Endothelial cell of umbilical vein (primary cell): ENCODE measurements at regions not wholly inside any gene's neighbourhood (a gene's known extent, or its start where the extent isn't known, plus 50 kb on each side); places are given as distances from the start of the nearest gene placed in this dataset.

Source experiments
- BruUV-seq: library from RNA; stranded (reverse); fragments of 400-500 nt; replicated peaks from 2 replicates; lab custom pipeline; 2021; lab: Mats Ljungman, UMichigan
- CTCF ChIA-PET: fragments of 300-600, 350-600 bp; sonication (Branson Sonifier 250); formaldehyde crosslinking; loops from one replicate; lab custom pipeline; 2021; ENCODE audit warnings: antibody characterized with exemption, inconsistent platforms; lab: Charles Lee
- POLR2A ChIA-PET: fragments of 300-600, 350-600 bp; sonication (Branson Sonifier 250); formaldehyde crosslinking; loops from one replicate; lab custom pipeline; 2021; ENCODE audit warnings: antibody characterized with exemption, inconsistent platforms; lab: Charles Lee
- DNase-seq: peaks from one replicate; pipeline ENCODE4 v3.0.0-alpha.2; 2011; ENCODE audit warnings: low read depth, low spot score
- FAIRE-seq: peaks from 2 replicates; lab custom pipeline; 2011; peaks lifted over from hg19 to GRCh38; lab: Jason Lieb, UNC
- H2AFZ ChIP-seq: 2 replicates; pipeline ENCODE4 v1.6.0; 2012; ENCODE audit warnings: low read depth, low read length, control low read depth, inconsistent platforms
- H3K27ac ChIP-seq: 2 replicates; pipeline ENCODE4 v1.5.1; 2011; ENCODE audit warnings: low read depth, mild to moderate bottlenecking, control low read depth, low read length, moderate library complexity; ENCODE audit not compliant: insufficient read depth
- H3K27me3 ChIP-seq, 2 experiments: 2 replicates each; pipeline versions ENCODE4 v1.6.0 to v1.6.1; 2011; ENCODE audit warnings: low read length in 2 of 2, mixed read lengths in 1 of 2; ENCODE audit not compliant: control insufficient read depth in 2 of 2, insufficient read depth in 2 of 2
- H3K36me3 ChIP-seq, 2 experiments: 2 replicates in 1 of 2; 3 replicates in 1 of 2; pipeline ENCODE4 v1.5.1; 2011; ENCODE audit warnings: low read length in 2 of 2, mild to moderate bottlenecking in 1 of 2, moderate library complexity in 1 of 2; ENCODE audit not compliant: control insufficient read depth in 2 of 2, insufficient read depth in 2 of 2; ENCODE audit errors: extremely low read depth in 1 of 2
- H3K4me1 ChIP-seq: 3 replicates; pipeline ENCODE4 v1.5.1; 2011; ENCODE audit warnings: mild to moderate bottlenecking, low read length; ENCODE audit not compliant: control insufficient read depth, insufficient read depth; ENCODE audit errors: extremely low read depth
- H3K4me2 ChIP-seq: 2 replicates; pipeline ENCODE4 v1.6.1; 2011; ENCODE audit warnings: low read length, control low read depth, mixed read lengths; ENCODE audit not compliant: insufficient read depth
- H3K4me3 ChIP-seq, 3 experiments: fragments of 200-600 bp in 1 of 3; sonication (generic), shearing (Covaris generic) in 1 of 3; replicated peaks in 1 of 3; 2 replicates each; pipeline ENCODE4 v1.5.1; 2011 to 2016; ENCODE audit warnings: control low read depth in 3 of 3, low read length in 3 of 3, mild to moderate bottlenecking in 2 of 3, inconsistent platforms in 1 of 3, low read depth in 1 of 3, moderate library complexity in 1 of 3; ENCODE audit not compliant: insufficient read depth in 1 of 3
- H3K79me2 ChIP-seq: 2 replicates; pipeline ENCODE4 v1.6.0; 2012; ENCODE audit warnings: low read length, inconsistent platforms; ENCODE audit not compliant: control insufficient read depth, insufficient read depth
- H3K9ac ChIP-seq: replicated peaks from 2 replicates; pipeline ENCODE3; 2011; ENCODE audit warnings: low read length, control low read depth; ENCODE audit not compliant: insufficient read depth; ENCODE audit errors: extremely low read depth
- H3K9me1 ChIP-seq: replicated peaks from 3 replicates; pipeline ENCODE4 v1.6.0; 2011; ENCODE audit warnings: mild to moderate bottlenecking, low read length; ENCODE audit not compliant: control insufficient read depth, insufficient read depth; ENCODE audit errors: extremely low read depth
- H3K9me3 ChIP-seq: replicated peaks from 2 replicates; pipeline ENCODE4 v1.5.1; 2012; ENCODE audit warnings: low read length, inconsistent platforms; ENCODE audit not compliant: control insufficient read depth, insufficient read depth
- H4K20me1 ChIP-seq: replicated peaks from 2 replicates; pipeline ENCODE3; 2011; ENCODE audit warnings: mild to moderate bottlenecking, low read length; ENCODE audit not compliant: control insufficient read depth, insufficient read depth; ENCODE audit errors: extremely low read depth
- CTCF ChIP-seq, 2 donors: IDR thresholded peaks; 1 replicate in 1 of 2; 2 replicates in 1 of 2; pipeline ENCODE4 v1.5.1; 2011; ENCODE audit warnings: low read length in 2 of 2, mild to moderate bottlenecking in 2 of 2, moderate library complexity in 2 of 2, control low read depth in 1 of 2, inconsistent platforms in 1 of 2, low read depth in 1 of 2; ENCODE audit not compliant: insufficient read depth in 1 of 2; ENCODE audit errors: extremely low read depth in 1 of 2
- EZH2 ChIP-seq: IDR thresholded peaks from 2 replicates; pipeline ENCODE4 v1.6.1; 2012; ENCODE audit warnings: borderline replicate concordance, low read depth, mild to moderate bottlenecking, moderate library complexity, low read length, inconsistent platforms; ENCODE audit not compliant: severe bottlenecking
- FOS ChIP-seq: IDR thresholded peaks from 2 replicates; pipeline ENCODE4 v1.6.1; 2011; ENCODE audit warnings: mild to moderate bottlenecking, low read length, moderate library complexity, borderline replicate concordance; ENCODE audit not compliant: insufficient read depth
- GATA2 ChIP-seq: IDR thresholded peaks from 2 replicates; pipeline ENCODE4 v1.7.0; 2011; ENCODE audit warnings: low read depth, mild to moderate bottlenecking, moderate library complexity, mixed read lengths, low read length; ENCODE audit not compliant: insufficient read length, insufficient read depth
- JUN ChIP-seq: IDR thresholded peaks from 2 replicates; pipeline ENCODE4 v1.6.1; 2011; ENCODE audit warnings: borderline replicate concordance, low read depth; ENCODE audit not compliant: insufficient read length, insufficient read depth
- MAX ChIP-seq: IDR thresholded peaks from 2 replicates; pipeline ENCODE4 v1.6.1; 2011; ENCODE audit not compliant: insufficient read depth, insufficient read length
- MYC ChIP-seq: IDR thresholded peaks from one replicate; pipeline ENCODE4 v1.6.1; 2011; ENCODE audit warnings: mild to moderate bottlenecking, low read depth, low read length
- POLR2A ChIP-seq: IDR thresholded peaks from 2 replicates; pipeline ENCODE4 v1.6.1; 2012; ENCODE audit warnings: low read depth, mild to moderate bottlenecking, control low read depth, low read length
- POLR2AphosphoS5 ChIP-seq: IDR thresholded peaks from 2 replicates; pipeline ENCODE4 v1.6.1; 2012; ENCODE audit warnings: low read depth, mild to moderate bottlenecking, control low read depth, low read length, moderate library complexity; ENCODE audit not compliant: insufficient read depth
- dilution Hi-C: fragments of 300-500 bp; cut with MboI; formaldehyde crosslinking; loops from one replicate; pipeline ENCODE4 v1.15.0; 2019; ENCODE audit warnings: low sequenced_read_pairs; ENCODE audit not compliant: extremely low pct_ligation_motif_present
- intact Hi-C: fragments of 100-400 bp; cut with micrococcal nuclease; formaldehyde crosslinking; loops from one replicate; pipeline ENCODE4 v1.10.0; 2022

- no peaks in the 10 kb centered on the region for H3K4me1 ChIP-seq
- no peak overlapping the region for H3K9ac ChIP-seq
- no peak for TF ChIP-seq FOS
- TF ChIP-seq EZH2 = no peak
- no peak for FAIRE-seq
- H2AFZ ChIP-seq = no peak overlapping the region
- peaks cover 4% of the 10 kb centered on the region for H3K9me3 ChIP-seq
- H3K27ac ChIP-seq = no peak overlapping the region
- no peaks in the 10 kb centered on the region for H3K27me3 ChIP-seq
- H3K4me2 ChIP-seq = no peak overlapping the region
- DNase-seq = no peak
- ChIA-PET POLR2A (no interaction called here), CTCF (no interaction called here)
- no peaks in the 10 kb centered on the region for H3K79me2 ChIP-seq
- no peaks in the 10 kb centered on the region for H3K36me3 ChIP-seq
- no peaks in the 10 kb centered on the region for H3K9me1 ChIP-seq
- intact Hi-C loops = no loop called here
- no TSS peak for BruUV-seq
- H3K4me3 ChIP-seq = no peak overlapping the region
- H4K20me1 ChIP-seq = no peaks in the 10 kb centered on the region
- dilution Hi-C loops = no loop called here
These were observed 240.8 kb downstream of the TEX29 start for GRCh38 chr13:111561091-111561781.

GRCh38 chr13:111562716-111563115, 242.3 kb downstream of the TEX29 start:
- Histone ChIP-seq H3K9me1 (no peaks in the 10 kb centered on the region), H3K79me2 (no peaks in the 10 kb centered on the region), H3K4me3 (no peak overlapping the region), H4K20me1 (no peaks in the 10 kb centered on the region), H3K9me3 (peaks cover 3% of the 10 kb centered on the region), H3K27me3 (no peaks in the 10 kb centered on the region), H2AFZ (no peak overlapping the region), H3K36me3 (no peaks in the 10 kb centered on the region), H3K4me2 (no peak overlapping the region), H3K4me1 (no peaks in the 10 kb centered on the region), H3K9ac (no peak overlapping the region), H3K27ac (no peak overlapping the region)
- ChIA-PET POLR2A (no interaction called here), CTCF (no interaction called here)
- DNase-seq = no peak
- dilution Hi-C loops (no loop called here), intact Hi-C loops (no loop called here)
- no peak for TF ChIP-seq POLR2A
- no peak for TF ChIP-seq MYC
- no peak for TF ChIP-seq GATA2
- TF ChIP-seq EZH2 = no peak
- TF ChIP-seq MAX = no peak
- TF ChIP-seq CTCF (IDR thresholded peaks at IDR 0.05; ENCODE audit: extremely low read depth in 1 of 2, insufficient read depth in 1 of 2, low read depth in 1 of 2, low read length in 2 of 2) = no peak
- TF ChIP-seq JUN = no peak
- no peak for TF ChIP-seq POLR2AphosphoS5
- no TSS peak for BruUV-seq
- FAIRE-seq = no peak
